B cell (primary cell): ENCODE measurements at regions not wholly inside any gene's neighbourhood (a gene's known extent, or its start where the extent isn't known, plus 50 kb on each side); places are given as distances from the start of the nearest gene placed in this dataset.

Experiments
- ATAC-seq: fragments of 200-7000 bp; cut with Tn5 transposase; one replicate; pipeline ENCODE4 v1.10.0; 2021; ENCODE audit warnings: low read depth, mild to moderate bottlenecking, moderate number of reproducible peaks, moderate library complexity
- CTCF ChIA-PET: fragments of 350-600 bp; sonication (Branson Sonifier 250); formaldehyde crosslinking; loops from one replicate; lab custom pipeline; 2021; ENCODE audit warnings: antibody characterized with exemption, inconsistent platforms; lab: Charles Lee
- POLR2A ChIA-PET: fragments of 350-600 bp; sonication (Branson Sonifier 250); formaldehyde crosslinking; loops from one replicate; lab custom pipeline; 2021; ENCODE audit warnings: antibody characterized with exemption; lab: Charles Lee
- DNase-seq: peaks from one replicate; pipeline ENCODE4 v3.0.0; 2013
- H2AFZ ChIP-seq: 2 replicates; pipeline ENCODE4 v1.6.1; 2012; ENCODE audit warnings: mild to moderate bottlenecking, low read depth, low read length; ENCODE audit not compliant: insufficient read depth, poor library complexity, severe bottlenecking
- H3K27ac ChIP-seq, 2 donors: 1 replicate in 1 of 2; 2 replicates in 1 of 2; pipeline ENCODE4 v1.5.1; 2012 to 2013; ENCODE audit warnings: low read length in 2 of 2, mild to moderate bottlenecking in 2 of 2, moderate library complexity in 1 of 2
- H3K27me3 ChIP-seq, 4 experiments: fragments of 200-600 bp in 1 of 4; sonication (generic) in 1 of 4; replicated peaks in 1 of 4; 1 replicate in 2 of 4; 2 replicates in 2 of 4; pipeline versions ENCODE4 v1.6.1 to v1.7.0; 2013 to 2016; ENCODE audit warnings: low read length in 3 of 4, mild to moderate bottlenecking in 2 of 4, mixed read lengths in 1 of 4, moderate library complexity in 1 of 4; ENCODE audit not compliant: insufficient read depth in 4 of 4, control insufficient read depth in 3 of 4; ENCODE audit errors: control extremely low read depth in 1 of 4
- H3K36me3 ChIP-seq, 2 experiments: replicated peaks in 1 of 2; 1 replicate in 1 of 2; 2 replicates in 1 of 2; pipeline versions ENCODE4 v1.6.1 to v1.7.1; 2013; ENCODE audit warnings: low read length in 1 of 2; ENCODE audit not compliant: insufficient read depth in 2 of 2, control insufficient read depth in 1 of 2; ENCODE audit errors: control extremely low read depth in 1 of 2, extremely low read depth in 1 of 2
- H3K4me1 ChIP-seq, 2 donors: fragments of 200-600 bp in 1 of 2; sonication (generic) in 1 of 2; 1 replicate in 1 of 2; 2 replicates in 1 of 2; pipeline versions ENCODE4 v1.5.1 to v1.6.1; 2013 to 2017; ENCODE audit warnings: low read length in 2 of 2; ENCODE audit not compliant: control insufficient read depth in 2 of 2, insufficient read depth in 2 of 2
- H3K4me2 ChIP-seq: replicated peaks from 2 replicates; pipeline ENCODE3; 2012; ENCODE audit warnings: mild to moderate bottlenecking, low read depth, low read length; ENCODE audit not compliant: poor library complexity, severe bottlenecking
- H3K4me3 ChIP-seq, 5 experiments: fragments of 200-600 bp in 1 of 5; sonication (generic) in 1 of 5; 1 replicate in 3 of 5; 2 replicates in 2 of 5; pipeline versions ENCODE4 v1.5.1 to v1.7.0; 2011 to 2016; ENCODE audit warnings: low read length in 4 of 5, mild to moderate bottlenecking in 4 of 5, low read depth in 2 of 5, control low read depth in 1 of 5, moderate library complexity in 1 of 5; ENCODE audit not compliant: insufficient read depth in 1 of 5; ENCODE audit errors: control extremely low read depth in 1 of 5, extremely low read depth in 1 of 5
- H3K79me2 ChIP-seq: fragments of 200-600 bp; sonication (generic); one replicate; pipeline ENCODE4 v1.6.0; 2016; ENCODE audit warnings: low read length; ENCODE audit not compliant: control insufficient read depth, insufficient read depth
- H3K9ac ChIP-seq: fragments of 200-600 bp; sonication (generic); 2 replicates; pipeline ENCODE4 v1.6.1; 2017; ENCODE audit warnings: mild to moderate bottlenecking, low read length, moderate library complexity
- H3K9me3 ChIP-seq, 3 donors: one replicate each; pipeline versions ENCODE4 v1.6.1 to v1.7.1; 2013; ENCODE audit warnings: low read length in 2 of 3; ENCODE audit not compliant: control insufficient read depth in 2 of 3, insufficient read depth in 1 of 3; ENCODE audit errors: control extremely low read depth in 1 of 3
- H4K20me1 ChIP-seq: 2 replicates; pipeline ENCODE4 v1.6.0; 2012; ENCODE audit warnings: mild to moderate bottlenecking, low read length; ENCODE audit not compliant: insufficient read depth, control insufficient read depth, poor library complexity, severe bottlenecking
- H3K27ac Mint-ChIP-seq: one replicate; pipeline ENCODE4 v1.8.0; 2021; ENCODE audit warnings: mixed read lengths
- H3K27me3 Mint-ChIP-seq: one replicate; pipeline ENCODE4 v1.8.0; 2021; ENCODE audit warnings: mixed read lengths
- H3K4me1 Mint-ChIP-seq: one replicate; pipeline ENCODE4 v1.8.0; 2021; ENCODE audit warnings: mixed read lengths
- H3K4me3 Mint-ChIP-seq: one replicate; pipeline ENCODE4 v1.8.0; 2021; ENCODE audit warnings: mixed read lengths
- H3K9me3 Mint-ChIP-seq: one replicate; pipeline ENCODE4 v1.8.0; 2022; ENCODE audit warnings: mixed read lengths; ENCODE audit not compliant: insufficient read depth
- CTCF ChIP-seq: fragments of 200-600 bp; IDR thresholded peaks from one replicate; pipeline ENCODE4 v1.8.0; 2022; ENCODE audit warnings: antibody characterized with exemption, mild to moderate bottlenecking
- EZH2 ChIP-seq: IDR thresholded peaks from 2 replicates; pipeline ENCODE4 v1.6.1; 2012; ENCODE audit warnings: borderline replicate concordance, low read depth, mild to moderate bottlenecking, moderate library complexity, low read length; ENCODE audit not compliant: insufficient read depth, poor library complexity, severe bottlenecking
- WGBS: methylation state at CpG from one replicate; pipeline ENCODE4 v1.1.5; 2013; ENCODE audit warnings: missing lambda C conversion rate; ENCODE audit not compliant: insufficient coverage; 5-methylcytosine and 5-hydroxymethylcytosine counted together
- intact Hi-C: fragments of 100-400 bp; cut with micrococcal nuclease; formaldehyde crosslinking; loops from one replicate; pipeline ENCODE4 v1.10.0; 2022

GRCh38 chr5:34502581-34502980 lies 153.5 kb upstream of the RAI14 start:
- no peak overlapping the region for H3K9ac ChIP-seq
- H3K4me2 ChIP-seq, result no peak overlapping the region
- H3K27ac ChIP-seq, result no peak overlapping the region
- peaks cover 6% of the 10 kb centered on the region for H3K27me3 Mint-ChIP-seq
- intact Hi-C loops, result no loop called here
- H3K36me3 ChIP-seq, result no peaks in the 10 kb centered on the region
- H3K9me3 Mint-ChIP-seq, result no peaks in the 10 kb centered on the region
- H3K27ac Mint-ChIP-seq, result no peak overlapping the region
- no peak for DNase-seq
- H3K4me1 ChIP-seq, result peaks cover 4 to 20% of the 10 kb centered on the region in 2 donors
- no peak for ATAC-seq
- no peak overlapping the region for H2AFZ ChIP-seq
- 98% methylated on average over 5 of the region's 7 CpGs for WGBS
- no peak overlapping the region for H3K4me3 Mint-ChIP-seq
- no peak overlapping the region for H3K4me3 ChIP-seq
- peaks cover 21% of the 10 kb centered on the region for H3K4me1 Mint-ChIP-seq
- H3K9me3 ChIP-seq, result no peaks in the 10 kb centered on the region
- CTCF ChIA-PET, result interaction anchor here (0.9 kb wide), 1 partner anchor 17 kb away, joined by 3 read pairs; no protein-coding TSS in a partner anchor
- TF ChIP-seq CTCF (no peak), EZH2 (no peak)
- no peaks in the 10 kb centered on the region for H3K27me3 ChIP-seq
- no peaks in the 10 kb centered on the region for H4K20me1 ChIP-seq
- no peaks in the 10 kb centered on the region for H3K79me2 ChIP-seq
- POLR2A ChIA-PET, result interaction anchor here (0.7 kb wide), 1 partner anchor 861 kb away, joined by 3 read pairs; no protein-coding TSS in a partner anchor

GRCh38 chr5:34503379-34504253 lies 152.5 kb upstream of the RAI14 start:
- H3K4me1 Mint-ChIP-seq, result peaks cover 18% of the 10 kb centered on the region
- no peaks in the 10 kb centered on the region for H3K9me3 ChIP-seq
- H3K4me3 ChIP-seq, result no peak overlapping the region
- ChIA-PET CTCF (interaction anchor here (1.0 to 1.3 kb wide), 2 partner anchors 9 to 18 kb away, joined by 3 to 4 read pairs; no protein-coding TSS in a partner anchor), POLR2A (no interaction called here)
- intact Hi-C loops, result no loop called here
- WGBS, result 90% methylated on average over 5 of the region's 7 CpGs
- H3K79me2 ChIP-seq, result no peaks in the 10 kb centered on the region
- H3K36me3 ChIP-seq, result no peaks in the 10 kb centered on the region
- H3K27ac Mint-ChIP-seq, result no peak overlapping the region
- ATAC-seq, result no peak
- no peaks in the 10 kb centered on the region for H4K20me1 ChIP-seq
- no peak overlapping the region for H3K27ac ChIP-seq
- peaks cover 4 to 19% of the 10 kb centered on the region in 2 donors for H3K4me1 ChIP-seq
- H3K9ac ChIP-seq, result no peak overlapping the region
- H3K4me2 ChIP-seq, result no peak overlapping the region
- H3K27me3 Mint-ChIP-seq, result peaks cover 6% of the 10 kb centered on the region
- no peaks in the 10 kb centered on the region for H3K9me3 Mint-ChIP-seq
- no peak for DNase-seq
- no peak overlapping the region for H2AFZ ChIP-seq
- no peak overlapping the region for H3K4me3 Mint-ChIP-seq
- peaks cover 0 to 3% (median 0%) of the 10 kb centered on the region in 4 experiments for H3K27me3 ChIP-seq
- TF ChIP-seq CTCF (no peak), EZH2 (no peak)
